ENCODE measurements at regions not wholly inside any gene's neighbourhood (a gene's known extent, or its start where the extent isn't known, plus 50 kb on each side); places are given as distances from the start of the nearest gene placed in this dataset.

DNA sequence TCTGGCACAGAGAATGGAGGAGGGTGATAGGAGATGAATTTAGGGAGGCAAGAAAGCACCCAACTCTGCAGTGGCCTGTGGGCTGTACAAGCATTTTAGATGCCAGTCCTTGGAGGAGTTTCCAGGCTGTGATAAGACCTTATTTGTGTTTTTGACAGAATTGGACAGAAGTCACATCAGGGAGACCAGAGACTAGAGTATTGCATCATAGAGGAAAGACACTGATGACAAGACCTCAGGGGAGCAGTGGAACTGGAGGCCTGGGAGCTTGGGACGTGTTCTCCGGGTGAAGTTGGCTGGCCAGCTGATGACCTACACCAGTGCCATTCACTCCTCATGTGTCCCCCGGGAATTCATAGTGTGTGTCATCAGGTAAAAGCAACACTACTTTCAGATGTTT is 284.0 kb upstream of the ZFP42 start:
- intact Hi-C loops (cut with micrococcal nuclease) = no loop called here
- Mint-ChIP-seq H3K36me3 (peaks cover 12% of the 10 kb centered on the region), H3K4me1 (no peaks in the 10 kb centered on the region), H3K27ac (no peak overlapping the region), H3K4me3 (no peak overlapping the region), H3K27me3 (ENCODE audit: low read depth in 2 of 2) (no peaks in the 10 kb centered on the region), H3K9me3 (peaks cover 13 to 22% of the 10 kb centered on the region in 2 donors)
- DNase-seq (no peak), ATAC-seq (no peak)
- no peak overlapping the region for H3K4me3 ChIP-seq (ENCODE audit: low read length)
- 98% methylated on average over 3 of the region's 3 CpGs for WGBS (ENCODE audit: insufficient coverage)
- no peaks in the 10 kb centered on the region for H3K4me1 ChIP-seq (ENCODE audit: control insufficient read depth, insufficient read depth, low read length)
- peaks cover 3% of the 10 kb centered on the region for H3K9me3 ChIP-seq (ENCODE audit: control insufficient read depth, insufficient read depth, low read length)
- H3K27me3 ChIP-seq (ENCODE audit: control insufficient read depth, insufficient read depth, low read length) = no peaks in the 10 kb centered on the region
- no peaks in the 10 kb centered on the region for H3K36me3 ChIP-seq (ENCODE audit: control insufficient read depth, insufficient read depth, low read length)
- H3K27ac ChIP-seq (ENCODE audit: low read length) = no peak overlapping the region
- TF ChIP-seq, protein P1, sequence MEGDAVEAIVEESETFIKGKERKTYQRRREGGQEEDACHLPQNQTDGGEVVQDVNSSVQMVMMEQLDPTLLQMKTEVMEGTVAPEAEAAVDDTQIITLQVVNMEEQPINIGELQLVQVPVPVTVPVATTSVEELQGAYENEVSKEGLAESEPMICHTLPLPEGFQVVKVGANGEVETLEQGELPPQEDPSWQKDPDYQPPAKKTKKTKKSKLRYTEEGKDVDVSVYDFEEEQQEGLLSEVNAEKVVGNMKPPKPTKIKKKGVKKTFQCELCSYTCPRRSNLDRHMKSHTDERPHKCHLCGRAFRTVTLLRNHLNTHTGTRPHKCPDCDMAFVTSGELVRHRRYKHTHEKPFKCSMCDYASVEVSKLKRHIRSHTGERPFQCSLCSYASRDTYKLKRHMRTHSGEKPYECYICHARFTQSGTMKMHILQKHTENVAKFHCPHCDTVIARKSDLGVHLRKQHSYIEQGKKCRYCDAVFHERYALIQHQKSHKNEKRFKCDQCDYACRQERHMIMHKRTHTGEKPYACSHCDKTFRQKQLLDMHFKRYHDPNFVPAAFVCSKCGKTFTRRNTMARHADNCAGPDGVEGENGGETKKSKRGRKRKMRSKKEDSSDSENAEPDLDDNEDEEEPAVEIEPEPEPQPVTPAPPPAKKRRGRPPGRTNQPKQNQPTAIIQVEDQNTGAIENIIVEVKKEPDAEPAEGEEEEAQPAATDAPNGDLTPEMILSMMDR (IDR thresholded peaks at IDR 0.05) = no peak

- Mint-ChIP-seq H3K27me3 (ENCODE audit: low read depth in 2 of 2) (no peaks in the 10 kb centered on the region), H3K36me3 (peaks cover 7% of the 10 kb centered on the region), H3K9me3 (peaks cover 9 to 13% of the 10 kb centered on the region in 2 donors), H3K4me3 (no peak overlapping the region), H3K27ac (no peak overlapping the region), H3K4me1 (no peaks in the 10 kb centered on the region)
- no peak for ATAC-seq
- H3K36me3 ChIP-seq (ENCODE audit: control insufficient read depth, insufficient read depth, low read length) = no peaks in the 10 kb centered on the region
- H3K9me3 ChIP-seq (ENCODE audit: control insufficient read depth, insufficient read depth, low read length) = peaks cover 3% of the 10 kb centered on the region
- TF ChIP-seq, protein P1 (IDR thresholded peaks at IDR 0.05) = no peak
- intact Hi-C loops (cut with micrococcal nuclease) = no loop called here
- no peaks in the 10 kb centered on the region for H3K27me3 ChIP-seq (ENCODE audit: control insufficient read depth, insufficient read depth, low read length)
- H3K27ac ChIP-seq (ENCODE audit: low read length) = no peak overlapping the region
- WGBS (ENCODE audit: insufficient coverage) = 93% methylated on average over 5 of the region's 5 CpGs
- no peak for DNase-seq
- no peak overlapping the region for H3K4me3 ChIP-seq (ENCODE audit: low read length)
- no peaks in the 10 kb centered on the region for H3K4me1 ChIP-seq (ENCODE audit: control insufficient read depth, insufficient read depth, low read length)
These were observed 280.6 kb upstream of the ZFP42 start for GRCh38 chr4:187714957-187715356.

DNA sequence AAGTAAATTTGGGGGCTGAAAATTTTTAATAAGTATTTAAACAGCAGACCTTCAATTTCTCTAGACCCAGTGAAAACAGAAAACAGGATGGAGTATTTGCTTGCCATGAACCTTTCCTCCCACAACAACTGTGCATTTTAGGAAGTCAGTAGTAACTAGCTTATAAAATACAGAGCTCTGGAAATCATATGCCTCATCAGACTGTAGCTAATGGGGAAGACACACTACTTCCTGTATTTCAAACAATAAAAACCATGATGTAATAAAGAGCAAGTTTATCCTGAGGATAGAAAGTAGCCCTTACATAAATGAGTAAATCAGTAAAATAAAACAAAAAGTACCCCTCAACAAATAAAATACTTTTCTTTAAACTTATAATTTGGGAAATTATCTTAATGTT is 280.1 kb upstream of the ZFP42 start:
- TF ChIP-seq, protein P1 (IDR thresholded peaks at IDR 0.05) = no peak
- Histone ChIP-seq H3K36me3 (ENCODE audit: control insufficient read depth, insufficient read depth, low read length) (no peaks in the 10 kb centered on the region), H3K9me3 (ENCODE audit: control insufficient read depth, insufficient read depth, low read length) (peaks cover 3% of the 10 kb centered on the region), H3K4me3 (ENCODE audit: low read length) (no peak overlapping the region), H3K27me3 (ENCODE audit: control insufficient read depth, insufficient read depth, low read length) (no peaks in the 10 kb centered on the region), H3K4me1 (ENCODE audit: control insufficient read depth, insufficient read depth, low read length) (no peaks in the 10 kb centered on the region), H3K27ac (ENCODE audit: low read length) (no peak overlapping the region)
- Mint-ChIP-seq H3K4me1 (no peaks in the 10 kb centered on the region), H3K4me3 (no peak overlapping the region), H3K27ac (no peak overlapping the region), H3K27me3 (ENCODE audit: low read depth in 2 of 2) (no peaks in the 10 kb centered on the region), H3K9me3 (peaks cover 11 to 15% of the 10 kb centered on the region in 2 donors), H3K36me3 (peaks cover 7% of the 10 kb centered on the region)
- DNase-seq = no peak
- intact Hi-C loops (cut with micrococcal nuclease) = no loop called here
- no peak for ATAC-seq

DNA sequence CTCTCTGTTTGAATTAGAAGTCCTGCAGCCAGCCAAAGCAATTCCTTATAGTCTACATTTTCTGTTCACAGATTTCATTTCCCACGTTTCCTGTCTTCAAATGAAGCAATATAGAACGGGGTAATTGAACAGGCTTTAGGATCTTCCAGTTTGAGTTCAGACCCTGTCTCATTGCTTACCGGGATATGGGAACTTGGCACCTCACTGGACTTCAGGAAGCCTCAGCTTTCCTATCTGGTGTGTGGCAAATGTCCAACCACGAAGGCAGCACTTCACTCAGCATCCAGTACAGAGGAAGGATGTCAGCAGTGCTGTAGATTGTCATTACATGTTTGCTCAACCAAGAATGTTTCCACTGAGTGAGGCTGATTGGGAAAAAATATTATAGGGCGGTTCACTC is 271.1 kb upstream of the ZFP42 start:
- WGBS (ENCODE audit: insufficient coverage) = 36% methylated on average over 4 of the region's 5 CpGs
- Mint-ChIP-seq H3K4me3 (no peak overlapping the region), H3K36me3 (peaks cover 7% of the 10 kb centered on the region), H3K4me1 (no peaks in the 10 kb centered on the region), H3K9me3 (peaks cover 12 to 20% of the 10 kb centered on the region in 2 donors), H3K27ac (no peak overlapping the region), H3K27me3 (ENCODE audit: low read depth in 2 of 2) (no peaks in the 10 kb centered on the region)
- Histone ChIP-seq H3K4me3 (ENCODE audit: low read length) (no peak overlapping the region), H3K4me1 (ENCODE audit: control insufficient read depth, insufficient read depth, low read length) (no peaks in the 10 kb centered on the region), H3K36me3 (ENCODE audit: control insufficient read depth, insufficient read depth, low read length) (no peaks in the 10 kb centered on the region), H3K27ac (ENCODE audit: low read length) (no peak overlapping the region), H3K9me3 (ENCODE audit: control insufficient read depth, insufficient read depth, low read length) (peaks cover 6% of the 10 kb centered on the region), H3K27me3 (ENCODE audit: control insufficient read depth, insufficient read depth, low read length) (no peaks in the 10 kb centered on the region)
- no peak for ATAC-seq
- TF ChIP-seq, protein P1 (IDR thresholded peaks at IDR 0.05) = no peak
- intact Hi-C loops (cut with micrococcal nuclease) = no loop called here
- DNase-seq = no peak
